T-helper 9 cell (primary cell): ENCODE measurements at regions not wholly inside any gene's neighbourhood (a gene's known extent, or its start where the extent isn't known, plus 50 kb on each side); places are given as distances from the start of the nearest gene placed in this dataset.

ENCODE experiments used
- DNase-seq: peaks from one replicate; pipeline ENCODE4 v3.0.0-alpha.2; 2020

DNA sequence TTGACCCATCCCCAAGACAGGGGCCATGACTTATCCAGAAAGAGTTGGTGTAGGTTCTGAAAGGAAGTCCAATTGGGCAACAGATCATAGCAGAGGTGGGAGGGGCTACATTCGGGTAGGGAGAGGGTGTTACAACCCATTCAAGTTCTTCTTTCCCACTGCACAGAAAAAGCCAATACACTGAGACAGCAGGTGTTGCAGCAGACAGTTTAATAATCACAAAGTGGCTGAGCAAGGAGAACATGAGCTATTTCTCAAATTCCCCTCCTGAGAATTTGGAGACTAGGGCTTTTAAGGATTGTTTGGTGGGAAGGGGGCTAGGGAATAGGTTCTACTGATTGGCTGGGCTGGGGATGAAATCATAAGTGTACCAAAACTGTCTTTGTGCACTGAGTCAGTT, 328.4 kb upstream of the POU3F1 start:
- no peak for DNase-seq

- no peak for DNase-seq
Observed at GRCh38 chr1:38371505-38371844, 324.9 kb upstream of the POU3F1 start.

GRCh38 chr1:38370716-38371504, 324.3 kb upstream of the POU3F1 start:
- DNase-seq: no peak

GRCh38 chr1:38365242-38365641, 318.6 kb upstream of the POU3F1 start:
- DNase-seq: no peak

DNA sequence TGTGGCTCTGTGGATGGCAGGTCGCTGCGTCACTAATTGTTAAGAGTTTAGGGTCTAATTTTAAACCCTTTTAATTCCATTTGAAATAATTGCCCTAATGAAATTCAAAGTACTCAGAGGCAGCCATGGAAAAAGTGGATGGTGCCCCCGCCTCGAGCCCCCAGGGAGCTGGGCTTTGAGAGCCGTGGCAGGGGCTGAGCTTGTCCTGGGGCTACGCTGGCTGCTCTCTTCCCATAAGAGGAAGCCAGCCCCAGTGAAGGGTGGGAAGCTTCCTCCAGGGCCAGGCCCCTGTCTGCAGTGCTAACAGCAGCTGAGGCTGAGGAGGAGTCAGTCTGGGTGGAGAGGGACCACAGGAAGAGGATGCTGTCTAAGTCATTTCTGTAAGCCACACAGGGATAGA, 315.0 kb upstream of the POU3F1 start:
- no peak for DNase-seq

DNA sequence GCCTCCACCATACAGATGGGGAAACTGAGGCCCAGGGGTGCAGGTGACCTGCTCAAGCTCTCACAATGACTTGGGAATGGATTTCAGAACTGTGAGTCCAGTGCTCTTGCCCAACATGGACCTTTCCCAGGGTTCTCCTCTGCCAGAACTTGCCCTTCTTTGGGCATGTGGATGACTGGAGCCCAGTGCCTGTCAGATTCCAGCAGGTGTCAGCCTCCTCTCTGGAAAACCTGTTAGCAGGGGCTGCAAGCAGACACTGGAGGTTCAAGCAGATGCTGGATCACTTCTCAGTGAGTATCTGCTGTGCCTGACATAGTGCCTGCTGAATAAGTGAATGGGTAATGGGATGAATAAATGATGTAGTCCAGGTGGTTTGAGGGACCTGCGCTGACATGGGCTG, 314.2 kb upstream of the POU3F1 start:
- DNase-seq: no peak

- no peak for DNase-seq
Observed at GRCh38 chr1:38353956-38354355, 307.4 kb upstream of the POU3F1 start.

GRCh38 chr1:38352869-38353268, 306.3 kb upstream of the POU3F1 start:
- no peak for DNase-seq

DNA sequence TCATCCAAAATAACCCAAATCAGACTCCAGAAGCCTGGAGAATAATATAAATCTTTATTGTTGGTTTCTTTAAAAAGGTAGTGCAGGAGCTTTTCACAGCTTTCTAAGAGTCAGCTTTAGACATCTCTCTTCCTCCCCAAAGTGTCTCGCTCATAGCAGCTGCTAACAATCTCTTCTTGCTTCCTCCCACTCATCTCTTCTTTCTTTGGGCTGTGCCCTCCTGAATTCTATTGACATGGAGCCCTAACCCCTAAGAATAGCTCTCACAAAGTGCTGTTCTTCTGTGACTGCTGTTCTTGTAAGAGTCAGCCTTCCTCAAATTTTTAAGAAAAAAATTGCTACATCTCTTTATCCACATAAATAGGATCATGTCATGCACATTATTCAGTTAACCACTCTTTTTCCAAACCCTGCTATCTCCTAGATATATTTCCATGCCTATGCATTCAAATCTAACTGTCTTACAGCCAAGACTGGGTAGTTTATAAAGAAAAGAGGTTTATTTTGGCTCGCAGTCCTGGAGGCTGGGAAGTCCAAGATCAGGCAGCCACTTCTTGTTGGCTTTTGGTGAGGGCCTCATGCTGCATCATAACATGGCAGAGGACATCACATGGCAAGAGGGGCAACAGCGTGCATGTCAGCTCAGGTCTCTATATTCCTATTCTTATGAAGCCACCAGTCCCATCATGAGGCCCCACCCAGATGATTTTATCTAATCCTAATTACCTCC, 301.0 kb upstream of the POU3F1 start:
- DNase-seq: no peak

DNA sequence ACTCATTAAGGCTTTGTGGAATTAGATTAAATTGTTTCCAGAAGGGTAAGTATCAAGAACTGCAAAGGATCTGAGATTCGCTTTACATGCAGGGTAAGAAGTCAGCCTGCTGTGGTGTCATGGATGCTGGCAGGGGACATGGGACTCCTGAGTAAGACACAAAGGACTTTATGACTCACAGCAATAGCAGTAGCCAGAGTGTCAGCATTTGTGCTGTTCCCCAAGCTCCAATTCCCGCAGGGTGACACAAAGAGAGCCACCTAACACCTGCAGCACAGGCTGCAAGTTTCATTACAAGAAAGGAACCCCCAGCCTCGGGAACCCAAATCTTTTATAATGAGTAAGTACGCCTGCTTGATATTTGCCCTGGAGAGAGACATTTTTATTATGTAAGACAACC, 298.1 kb upstream of the POU3F1 start:
- no peak for DNase-seq

- DNase-seq: no peak
Observed at GRCh38 chr1:38341694-38342093, 295.1 kb upstream of the POU3F1 start.

DNA sequence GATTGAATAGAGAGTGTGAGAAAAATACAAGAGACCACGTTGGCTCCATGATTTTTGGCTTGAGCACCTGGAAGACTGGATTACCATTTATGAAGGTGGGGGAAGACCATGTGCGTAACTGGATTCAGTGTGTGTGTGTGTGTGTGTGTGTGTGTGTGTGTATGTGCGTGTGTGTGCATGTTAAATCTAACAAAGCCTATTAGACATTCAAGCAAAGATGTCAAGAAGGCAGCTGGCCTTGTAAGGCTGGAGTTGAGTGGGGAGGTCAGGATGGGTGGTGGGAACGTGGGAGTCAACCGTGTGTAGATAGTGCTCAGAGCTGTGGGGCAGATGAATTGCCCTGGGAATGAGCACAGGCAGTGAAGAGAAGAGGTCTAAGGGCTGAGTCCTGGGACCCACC, 293.8 kb upstream of the POU3F1 start:
- no peak for DNase-seq

DNA sequence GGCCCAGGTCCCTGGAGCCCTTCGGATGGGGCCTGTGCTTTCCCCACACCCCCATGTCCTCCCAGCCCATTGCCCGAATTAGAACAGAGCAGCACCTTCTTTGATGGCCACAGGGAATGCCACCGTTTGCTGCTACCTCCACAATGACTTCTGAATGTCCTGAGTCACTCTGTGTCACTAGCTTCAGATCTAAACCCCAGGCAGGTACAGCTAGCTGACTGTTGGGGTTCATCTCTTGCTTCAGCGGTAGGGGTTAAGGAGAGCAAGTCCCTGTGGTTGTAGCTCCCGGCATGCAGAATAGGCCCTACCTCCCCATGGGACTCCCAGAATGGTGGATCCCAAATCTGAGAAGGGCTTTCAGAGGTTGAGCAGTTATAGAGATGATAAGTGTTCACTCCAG, 291.1 kb upstream of the POU3F1 start:
- DNase-seq: no peak

GRCh38 chr1:38336961-38337360, 290.4 kb upstream of the POU3F1 start:
- DNase-seq: no peak

GRCh38 chr1:38336301-38336923, 289.8 kb upstream of the POU3F1 start:
- no peak for DNase-seq

DNA sequence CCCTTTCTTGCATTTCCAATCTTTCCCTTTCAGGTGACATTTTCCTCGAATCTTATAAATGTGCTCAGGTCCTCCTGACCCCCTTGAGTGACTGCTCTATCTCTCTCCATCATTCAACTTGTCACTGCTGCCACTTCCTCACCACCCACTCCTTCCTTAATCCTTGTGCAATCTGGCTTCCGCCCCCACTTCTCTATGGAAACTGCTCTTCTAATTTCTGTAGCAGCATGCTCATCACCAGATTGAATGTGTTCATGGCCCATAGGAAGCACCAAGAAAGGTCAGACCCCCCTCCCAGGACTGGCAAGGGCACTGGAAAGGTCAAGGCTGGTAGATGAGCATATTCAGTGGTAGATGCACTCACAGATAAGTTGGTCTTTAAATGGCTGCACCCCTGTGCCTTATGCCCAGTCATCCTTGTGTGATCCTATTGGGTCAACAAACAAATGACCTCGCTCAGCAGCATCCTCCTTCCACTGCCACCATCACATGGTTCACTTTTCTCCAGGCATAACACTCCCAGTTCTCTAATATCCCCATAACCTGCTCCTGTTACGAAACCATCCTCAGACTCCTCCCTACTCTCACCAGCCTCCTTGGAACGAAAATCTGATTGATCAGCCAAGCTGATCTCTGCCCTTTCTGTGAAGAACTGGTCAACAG, 288.5 kb upstream of the POU3F1 start:
- DNase-seq: no peak

DNA sequence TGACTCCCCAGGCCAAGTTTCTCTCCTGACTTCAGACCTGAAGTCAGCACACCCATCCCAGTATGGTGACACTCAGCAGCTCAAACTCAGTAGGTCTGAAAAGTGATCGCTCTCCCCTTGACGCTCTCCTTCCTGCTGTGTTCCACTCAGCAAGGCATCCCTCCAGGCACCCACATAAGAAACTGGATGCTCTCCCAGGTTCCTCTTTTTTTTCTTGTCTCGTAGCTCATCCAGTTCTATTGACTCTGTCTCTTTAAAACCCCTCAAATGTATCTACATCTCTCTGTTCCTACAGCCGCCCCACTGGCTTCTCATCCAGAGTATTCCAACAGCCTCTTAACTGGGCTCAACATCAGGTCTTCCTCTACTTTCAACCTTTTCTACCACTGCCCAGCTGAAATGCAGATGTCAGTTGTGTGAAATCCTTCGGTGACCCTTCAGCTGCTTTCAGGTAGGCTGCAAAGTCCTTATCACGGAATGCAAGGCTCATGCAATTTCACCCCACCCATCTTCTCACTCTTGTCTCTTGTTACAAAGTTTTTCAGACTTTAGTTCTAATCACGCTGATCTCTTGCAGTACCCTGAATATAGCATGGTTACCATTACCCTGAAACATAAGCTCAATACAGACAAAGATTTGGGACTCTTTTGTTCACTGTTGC, 286.2 kb upstream of the POU3F1 start:
- no peak for DNase-seq

DNA sequence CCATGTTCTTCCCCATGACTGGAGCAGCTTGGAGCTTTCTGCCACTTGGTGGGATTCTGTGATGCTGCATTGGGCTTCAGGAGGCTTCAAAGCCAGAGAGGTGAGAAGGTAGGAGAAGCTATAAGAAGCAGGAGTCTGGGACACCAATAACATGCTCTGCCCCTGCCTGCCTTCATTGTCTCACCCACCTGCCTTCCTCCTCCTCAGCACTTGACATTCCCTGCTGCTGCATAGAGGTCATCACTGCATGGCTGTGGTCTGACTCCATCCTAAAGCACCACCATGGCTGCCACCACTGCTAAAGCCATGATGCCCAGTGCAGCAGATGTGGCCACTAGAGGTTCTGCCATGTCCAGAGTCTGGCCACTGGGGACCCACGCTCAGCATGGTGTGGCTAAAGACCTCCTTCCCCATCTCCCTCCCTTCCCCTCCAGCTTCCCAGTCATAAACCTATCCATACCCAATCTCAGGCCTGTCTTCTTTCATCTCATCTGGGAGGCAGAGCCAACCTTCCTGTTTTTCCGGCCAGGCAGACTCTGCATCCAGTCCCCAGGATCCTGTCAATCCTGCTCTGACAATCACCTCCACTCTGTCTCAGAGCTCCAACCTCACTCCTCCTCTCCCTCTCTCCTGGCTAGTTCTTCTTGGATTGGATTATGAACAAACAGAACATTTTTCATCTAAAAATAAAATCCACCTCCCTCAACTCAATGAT, 285.1 kb upstream of the POU3F1 start:
- DNase-seq: no peak

GRCh38 chr1:38330799-38331198, 284.2 kb upstream of the POU3F1 start:
- no peak for DNase-seq

DNA sequence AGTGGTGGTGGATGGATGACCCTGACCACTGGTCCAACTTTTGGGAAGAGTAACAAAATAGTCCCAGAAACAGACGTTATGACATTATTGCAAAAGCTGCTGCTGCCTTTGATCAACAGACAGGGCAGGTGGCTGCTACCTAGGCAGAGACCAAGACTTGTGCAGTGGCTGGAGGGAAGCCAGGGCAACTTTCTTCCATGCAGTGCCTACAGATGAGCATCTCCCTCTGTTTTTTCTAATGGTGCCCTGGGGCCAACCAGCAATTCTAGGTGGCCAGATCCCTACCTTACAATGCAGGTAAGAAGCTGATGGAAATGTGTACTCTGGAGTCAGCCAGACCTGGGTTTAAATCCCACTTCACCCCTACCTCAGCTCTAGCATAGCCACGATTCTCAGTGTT, 283.1 kb upstream of the POU3F1 start:
- DNase-seq: no peak

DNA sequence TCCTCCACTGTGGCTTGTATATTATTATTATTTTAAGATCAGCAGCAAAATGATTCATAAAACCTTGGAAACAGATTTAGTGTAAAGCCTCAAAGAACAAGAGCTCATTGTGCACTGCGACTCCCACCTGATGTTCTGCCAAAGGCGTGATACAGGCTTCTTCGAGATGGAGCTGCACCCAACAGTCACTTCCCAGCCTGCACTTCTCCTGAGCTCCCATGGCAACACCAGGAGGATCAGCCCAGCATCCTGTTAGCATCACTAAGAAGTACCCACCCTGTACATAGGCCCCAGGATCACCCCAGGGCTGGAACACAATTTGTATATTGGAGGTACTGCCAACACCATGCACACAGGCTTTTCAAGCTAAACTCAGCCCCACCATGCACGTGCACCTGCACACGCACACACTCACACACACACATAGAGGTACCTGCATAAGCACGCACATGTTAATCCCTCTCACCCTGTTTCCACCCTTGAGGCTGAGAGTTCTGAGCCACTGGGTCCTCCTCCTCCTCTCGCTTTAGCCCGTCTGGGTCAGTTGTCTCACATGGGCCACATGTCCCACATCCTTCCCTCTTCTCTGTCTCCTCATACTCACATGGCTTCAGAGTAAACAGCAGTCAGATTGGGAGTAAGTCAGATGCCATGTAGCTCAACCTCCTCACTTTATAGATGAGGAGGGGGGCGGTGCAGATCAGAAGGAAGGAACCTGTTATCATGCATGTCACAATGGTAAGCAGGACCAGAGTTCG, 281.9 kb upstream of the POU3F1 start:
- no peak for DNase-seq

DNA sequence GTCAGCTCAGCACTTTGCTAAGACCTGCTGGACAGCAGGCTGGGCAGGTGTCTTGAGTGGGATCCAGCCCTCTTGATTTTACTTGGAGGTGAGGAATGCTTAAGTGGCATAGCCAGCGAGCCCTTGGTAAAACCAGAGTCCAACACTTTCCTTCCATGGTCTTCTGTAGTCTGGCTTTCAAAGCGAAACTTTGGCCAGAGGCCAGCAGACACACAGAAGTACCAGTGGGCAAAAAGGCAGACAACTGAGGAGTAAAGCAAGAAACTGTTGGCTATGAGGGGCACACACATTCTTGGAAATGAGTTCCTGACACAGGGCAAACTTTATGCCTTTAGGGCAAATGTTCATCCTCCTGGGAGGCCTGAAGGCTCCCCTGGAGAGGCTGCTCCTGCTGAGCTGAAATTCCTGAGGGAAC, 281.0 kb upstream of the POU3F1 start:
- DNase-seq: no peak
